Activated naive CD4-positive, alpha-beta T cell treated with anti-CD3 and anti-CD28 coated beads, Interleukin-2, amount 50 U/mL, for 72 hours (primary cell): ENCODE measurements at regions not wholly inside any gene's neighbourhood (a gene's known extent, or its start where the extent isn't known, plus 50 kb on each side); places are given as distances from the start of the nearest gene placed in this dataset.

Experiments used
- ATAC-seq, 2 donors: fragments of 150-1000 bp; cut with Tn5 transposase; 2 replicates each; pipeline ENCODE4 v1.10.0; 2021; ENCODE audit warnings: mild to moderate bottlenecking in 2 of 2, moderate library complexity in 2 of 2
- DNase-seq, 2 donors: peaks; one replicate each; pipeline ENCODE4 v3.0.0; 2021 to 2022; ENCODE audit warnings: low spot score in 2 of 2
- H3K27ac Mint-ChIP-seq, 2 donors: one replicate each; pipeline ENCODE4 v1.8.0; 2022; ENCODE audit warnings: mild to moderate bottlenecking in 2 of 2, mixed read lengths in 2 of 2
- H3K36me3 Mint-ChIP-seq, 2 donors: one replicate each; pipeline ENCODE4 v1.8.0; 2022; ENCODE audit warnings: mixed read lengths in 2 of 2
- H3K9me3 Mint-ChIP-seq, 2 donors: one replicate each; pipeline ENCODE4 v1.8.0; 2022; ENCODE audit warnings: mixed read lengths in 2 of 2

GRCh38 chr17:53571342-53571741 is 251.4 kb upstream of the KIF2B start:
- Mint-ChIP-seq H3K9me3 (peaks cover 0 to 12% of the 10 kb centered on the region in 2 donors), H3K36me3 (no peaks in the 10 kb centered on the region), H3K27ac (no peak overlapping the region)
- ATAC-seq (no peak), DNase-seq (no peak)

- DNase-seq (no peak), ATAC-seq (no peak)
- no peaks in the 10 kb centered on the region for H3K36me3 Mint-ChIP-seq
- H3K27ac Mint-ChIP-seq, result no peak overlapping the region
- peaks cover 3 to 17% of the 10 kb centered on the region in 2 donors for H3K9me3 Mint-ChIP-seq
These were observed 252.0 kb upstream of the KIF2B start for GRCh38 chr17:53570731-53571130.

- ATAC-seq, result no peak
- no peak overlapping the region for H3K27ac Mint-ChIP-seq
- DNase-seq, result no peak
These were observed 261.8 kb upstream of the KIF2B start for GRCh38 chr17:53560953-53561352.

GRCh38 chr17:53548252-53548651 is 274.5 kb upstream of the KIF2B start:
- no peak for ATAC-seq
- no peak overlapping the region for H3K27ac Mint-ChIP-seq
- DNase-seq, result no peak
- peaks cover 4 to 13% of the 10 kb centered on the region in 2 donors for H3K9me3 Mint-ChIP-seq
- no peaks in the 10 kb centered on the region for H3K36me3 Mint-ChIP-seq

More at GRCh38 chr17:53560953-53561352, 261.8 kb upstream of the KIF2B start:
- peaks cover 18 to 22% of the 10 kb centered on the region in 2 donors for H3K9me3 Mint-ChIP-seq
- H3K36me3 Mint-ChIP-seq, result peaks cover 0 to 14% of the 10 kb centered on the region in 2 donors

- DNase-seq (no peak), ATAC-seq (no peak)
- peaks cover 4% of the 10 kb centered on the region in 2 donors for H3K9me3 Mint-ChIP-seq
- H3K36me3 Mint-ChIP-seq, result no peaks in the 10 kb centered on the region
- no peak overlapping the region for H3K27ac Mint-ChIP-seq
These were observed 279.3 kb upstream of the KIF2B start for GRCh38 chr17:53543472-53543871.

- no peak for DNase-seq
- H3K27ac Mint-ChIP-seq, result no peak overlapping the region
- H3K9me3 Mint-ChIP-seq, result peaks cover 0 to 4% of the 10 kb centered on the region in 2 donors
- ATAC-seq, result no peak
- no peaks in the 10 kb centered on the region for H3K36me3 Mint-ChIP-seq
These were observed 284.6 kb upstream of the KIF2B start for GRCh38 chr17:53538129-53538617.

GRCh38 chr17:53527473-53527872 is 295.3 kb upstream of the KIF2B start:
- DNase-seq (no peak), ATAC-seq (no peak)
- Mint-ChIP-seq H3K27ac (no peak overlapping the region), H3K9me3 (peaks cover 15 to 19% of the 10 kb centered on the region in 2 donors), H3K36me3 (no peaks in the 10 kb centered on the region)

GRCh38 chr17:53525590-53525989 is 297.1 kb upstream of the KIF2B start:
- peaks cover 19 to 20% of the 10 kb centered on the region in 2 donors for H3K9me3 Mint-ChIP-seq
- H3K27ac Mint-ChIP-seq, result no peak overlapping the region
- DNase-seq (no peak), ATAC-seq (no peak)
- no peaks in the 10 kb centered on the region for H3K36me3 Mint-ChIP-seq

GRCh38 chr17:53516636-53517035 is 306.1 kb upstream of the KIF2B start:
- Mint-ChIP-seq H3K9me3 (peaks cover 12 to 18% of the 10 kb centered on the region in 2 donors), H3K27ac (no peak overlapping the region), H3K36me3 (no peaks in the 10 kb centered on the region)
- no peak for DNase-seq
- ATAC-seq, result no peak

GRCh38 chr17:53499277-53499676 is 323.4 kb upstream of the KIF2B start:
- Mint-ChIP-seq H3K9me3 (peaks cover 12 to 13% of the 10 kb centered on the region in 2 donors), H3K27ac (no peak overlapping the region), H3K36me3 (no peaks in the 10 kb centered on the region)
- DNase-seq (no peak), ATAC-seq (no peak)

- ATAC-seq, result no peak
- Mint-ChIP-seq H3K27ac (no peak overlapping the region), H3K36me3 (no peaks in the 10 kb centered on the region), H3K9me3 (peaks cover 12 to 18% of the 10 kb centered on the region in 2 donors)
- DNase-seq, result no peak
These were observed 326.4 kb upstream of the KIF2B start for GRCh38 chr17:53496356-53496755.

- ATAC-seq, result no peak
- Mint-ChIP-seq H3K36me3 (no peaks in the 10 kb centered on the region), H3K27ac (no peak overlapping the region), H3K9me3 (peaks cover 11 to 15% of the 10 kb centered on the region in 2 donors)
- no peak for DNase-seq
These were observed 330.2 kb upstream of the KIF2B start for GRCh38 chr17:53492532-53492931.

- ATAC-seq, result no peak
- Mint-ChIP-seq H3K9me3 (peaks cover 10 to 11% of the 10 kb centered on the region in 2 donors), H3K27ac (no peak overlapping the region), H3K36me3 (no peaks in the 10 kb centered on the region)
- DNase-seq, result no peak
These were observed 332.2 kb upstream of the KIF2B start for GRCh38 chr17:53490447-53490968.

GRCh38 chr17:53483704-53484103 is 339.0 kb upstream of the KIF2B start:
- Mint-ChIP-seq H3K36me3 (peaks cover 0 to 6% of the 10 kb centered on the region in 2 donors), H3K27ac (no peak overlapping the region), H3K9me3 (peaks cover 17 to 24% of the 10 kb centered on the region in 2 donors)
- DNase-seq, result no peak
- ATAC-seq, result no peak

GRCh38 chr17:53475002-53475401 is 347.7 kb upstream of the KIF2B start:
- Mint-ChIP-seq H3K36me3 (peaks cover 0 to under 1% of the 10 kb centered on the region in 2 donors), H3K27ac (no peak overlapping the region), H3K9me3 (peaks cover 13 to 16% of the 10 kb centered on the region in 2 donors)
- ATAC-seq, result no peak
- no peak for DNase-seq

- Mint-ChIP-seq H3K36me3 (no peaks in the 10 kb centered on the region), H3K27ac (no peak overlapping the region), H3K9me3 (peaks cover 11 to 20% of the 10 kb centered on the region in 2 donors)
- ATAC-seq (no peak), DNase-seq (no peak)
These were observed 350.1 kb upstream of the KIF2B start for GRCh38 chr17:53472586-53472985.

- ATAC-seq (no peak), DNase-seq (no peak)
- Mint-ChIP-seq H3K27ac (no peak overlapping the region), H3K9me3 (peaks cover 6 to 16% of the 10 kb centered on the region in 2 donors), H3K36me3 (no peaks in the 10 kb centered on the region)
These were observed 351.2 kb upstream of the KIF2B start for GRCh38 chr17:53471514-53471913.

GRCh38 chr17:53470626-53471025 is 352.1 kb upstream of the KIF2B start:
- ATAC-seq, result no peak
- Mint-ChIP-seq H3K36me3 (no peaks in the 10 kb centered on the region), H3K9me3 (peaks cover 3 to 13% of the 10 kb centered on the region in 2 donors), H3K27ac (no peak overlapping the region)
- DNase-seq, result no peak
